ENCODE measurements at regions not wholly inside any gene's neighbourhood (a gene's known extent, or its start where the extent isn't known, plus 50 kb on each side); places are given as distances from the start of the nearest gene placed in this dataset.

DNA sequence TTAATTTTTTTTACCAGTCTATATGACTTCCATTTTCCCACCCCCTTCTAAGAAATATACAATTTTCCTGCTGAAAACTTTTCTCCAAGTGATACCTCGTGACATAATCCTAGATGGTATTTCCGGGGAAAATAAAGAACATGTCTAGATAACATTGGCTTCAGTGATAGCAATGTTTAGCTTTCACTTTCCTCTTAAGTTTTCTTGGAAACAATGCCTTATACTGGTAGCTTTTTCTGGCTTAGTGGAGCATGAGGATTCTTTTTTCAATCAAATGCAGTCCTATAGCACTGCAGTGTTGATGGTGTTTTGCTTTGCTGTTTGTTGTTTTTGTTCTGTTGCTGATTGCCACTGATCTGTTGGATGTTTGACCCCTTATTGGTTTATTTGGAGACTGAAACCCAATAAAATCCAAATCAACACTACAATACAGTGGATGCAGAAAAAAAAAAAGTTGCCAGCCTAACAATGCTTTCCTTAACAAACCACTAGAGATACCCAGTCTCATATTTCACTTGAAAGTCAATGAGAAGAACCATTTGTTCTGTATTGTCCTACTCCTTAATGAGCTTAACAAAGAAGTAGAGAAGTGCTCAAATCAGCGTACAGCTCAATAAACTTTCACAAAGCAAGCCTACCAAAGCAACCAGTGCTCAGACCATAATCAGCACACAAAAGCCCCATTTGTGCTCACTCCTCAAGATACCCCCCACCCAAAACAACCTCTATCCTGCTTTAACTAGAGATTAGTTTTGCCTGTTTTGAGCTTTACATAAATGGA, 74.2 kb upstream of the GRAMD2B start:
- TF ChIP-seq, protein P1, sequence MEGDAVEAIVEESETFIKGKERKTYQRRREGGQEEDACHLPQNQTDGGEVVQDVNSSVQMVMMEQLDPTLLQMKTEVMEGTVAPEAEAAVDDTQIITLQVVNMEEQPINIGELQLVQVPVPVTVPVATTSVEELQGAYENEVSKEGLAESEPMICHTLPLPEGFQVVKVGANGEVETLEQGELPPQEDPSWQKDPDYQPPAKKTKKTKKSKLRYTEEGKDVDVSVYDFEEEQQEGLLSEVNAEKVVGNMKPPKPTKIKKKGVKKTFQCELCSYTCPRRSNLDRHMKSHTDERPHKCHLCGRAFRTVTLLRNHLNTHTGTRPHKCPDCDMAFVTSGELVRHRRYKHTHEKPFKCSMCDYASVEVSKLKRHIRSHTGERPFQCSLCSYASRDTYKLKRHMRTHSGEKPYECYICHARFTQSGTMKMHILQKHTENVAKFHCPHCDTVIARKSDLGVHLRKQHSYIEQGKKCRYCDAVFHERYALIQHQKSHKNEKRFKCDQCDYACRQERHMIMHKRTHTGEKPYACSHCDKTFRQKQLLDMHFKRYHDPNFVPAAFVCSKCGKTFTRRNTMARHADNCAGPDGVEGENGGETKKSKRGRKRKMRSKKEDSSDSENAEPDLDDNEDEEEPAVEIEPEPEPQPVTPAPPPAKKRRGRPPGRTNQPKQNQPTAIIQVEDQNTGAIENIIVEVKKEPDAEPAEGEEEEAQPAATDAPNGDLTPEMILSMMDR (IDR thresholded peaks at IDR 0.05): no peak
- TF ChIP-seq POLR2AphosphoS5 (IDR thresholded peaks at IDR 0.05) (no peak), EP300 (IDR thresholded peaks at IDR 0.05) (no peak)

Measured in esophagus muscularis mucosa (tissue), 4 donors.